Endothelial cell of umbilical vein (primary cell): ENCODE measurements at regions not wholly inside any gene's neighbourhood (a gene's known extent, or its start where the extent isn't known, plus 50 kb on each side); places are given as distances from the start of the nearest gene placed in this dataset.

Experiments used
- BruUV-seq: library from RNA; stranded (reverse); fragments of 400-500 nt; replicated peaks from 2 replicates; lab custom pipeline; 2021; lab: Mats Ljungman, UMichigan
- CTCF ChIA-PET: fragments of 300-600, 350-600 bp; sonication (Branson Sonifier 250); formaldehyde crosslinking; loops from one replicate; lab custom pipeline; 2021; ENCODE audit warnings: antibody characterized with exemption, inconsistent platforms; lab: Charles Lee
- POLR2A ChIA-PET: fragments of 300-600, 350-600 bp; sonication (Branson Sonifier 250); formaldehyde crosslinking; loops from one replicate; lab custom pipeline; 2021; ENCODE audit warnings: antibody characterized with exemption, inconsistent platforms; lab: Charles Lee
- DNase-seq: peaks from one replicate; pipeline ENCODE4 v3.0.0-alpha.2; 2011; ENCODE audit warnings: low read depth, low spot score
- FAIRE-seq: peaks from 2 replicates; lab custom pipeline; 2011; peaks lifted over from hg19 to GRCh38; lab: Jason Lieb, UNC
- H2AFZ ChIP-seq: 2 replicates; pipeline ENCODE4 v1.6.0; 2012; ENCODE audit warnings: low read depth, low read length, control low read depth, inconsistent platforms
- H3K27ac ChIP-seq: 2 replicates; pipeline ENCODE4 v1.5.1; 2011; ENCODE audit warnings: low read depth, mild to moderate bottlenecking, control low read depth, low read length, moderate library complexity; ENCODE audit not compliant: insufficient read depth
- H3K27me3 ChIP-seq, 2 experiments: 2 replicates each; pipeline versions ENCODE4 v1.6.0 to v1.6.1; 2011; ENCODE audit warnings: low read length in 2 of 2, mixed read lengths in 1 of 2; ENCODE audit not compliant: control insufficient read depth in 2 of 2, insufficient read depth in 2 of 2
- H3K36me3 ChIP-seq, 2 experiments: 2 replicates in 1 of 2; 3 replicates in 1 of 2; pipeline ENCODE4 v1.5.1; 2011; ENCODE audit warnings: low read length in 2 of 2, mild to moderate bottlenecking in 1 of 2, moderate library complexity in 1 of 2; ENCODE audit not compliant: control insufficient read depth in 2 of 2, insufficient read depth in 2 of 2; ENCODE audit errors: extremely low read depth in 1 of 2
- H3K4me1 ChIP-seq: 3 replicates; pipeline ENCODE4 v1.5.1; 2011; ENCODE audit warnings: mild to moderate bottlenecking, low read length; ENCODE audit not compliant: control insufficient read depth, insufficient read depth; ENCODE audit errors: extremely low read depth
- H3K4me2 ChIP-seq: 2 replicates; pipeline ENCODE4 v1.6.1; 2011; ENCODE audit warnings: low read length, control low read depth, mixed read lengths; ENCODE audit not compliant: insufficient read depth
- H3K4me3 ChIP-seq, 3 experiments: fragments of 200-600 bp in 1 of 3; sonication (generic), shearing (Covaris generic) in 1 of 3; replicated peaks in 1 of 3; 2 replicates each; pipeline ENCODE4 v1.5.1; 2011 to 2016; ENCODE audit warnings: control low read depth in 3 of 3, low read length in 3 of 3, mild to moderate bottlenecking in 2 of 3, inconsistent platforms in 1 of 3, low read depth in 1 of 3, moderate library complexity in 1 of 3; ENCODE audit not compliant: insufficient read depth in 1 of 3
- H3K79me2 ChIP-seq: 2 replicates; pipeline ENCODE4 v1.6.0; 2012; ENCODE audit warnings: low read length, inconsistent platforms; ENCODE audit not compliant: control insufficient read depth, insufficient read depth
- H3K9ac ChIP-seq: replicated peaks from 2 replicates; pipeline ENCODE3; 2011; ENCODE audit warnings: low read length, control low read depth; ENCODE audit not compliant: insufficient read depth; ENCODE audit errors: extremely low read depth
- H3K9me1 ChIP-seq: replicated peaks from 3 replicates; pipeline ENCODE4 v1.6.0; 2011; ENCODE audit warnings: mild to moderate bottlenecking, low read length; ENCODE audit not compliant: control insufficient read depth, insufficient read depth; ENCODE audit errors: extremely low read depth
- H3K9me3 ChIP-seq: replicated peaks from 2 replicates; pipeline ENCODE4 v1.5.1; 2012; ENCODE audit warnings: low read length, inconsistent platforms; ENCODE audit not compliant: control insufficient read depth, insufficient read depth
- H4K20me1 ChIP-seq: replicated peaks from 2 replicates; pipeline ENCODE3; 2011; ENCODE audit warnings: mild to moderate bottlenecking, low read length; ENCODE audit not compliant: control insufficient read depth, insufficient read depth; ENCODE audit errors: extremely low read depth
- CTCF ChIP-seq, 2 donors: IDR thresholded peaks; 1 replicate in 1 of 2; 2 replicates in 1 of 2; pipeline ENCODE4 v1.5.1; 2011; ENCODE audit warnings: low read length in 2 of 2, mild to moderate bottlenecking in 2 of 2, moderate library complexity in 2 of 2, control low read depth in 1 of 2, inconsistent platforms in 1 of 2, low read depth in 1 of 2; ENCODE audit not compliant: insufficient read depth in 1 of 2; ENCODE audit errors: extremely low read depth in 1 of 2
- EZH2 ChIP-seq: IDR thresholded peaks from 2 replicates; pipeline ENCODE4 v1.6.1; 2012; ENCODE audit warnings: borderline replicate concordance, low read depth, mild to moderate bottlenecking, moderate library complexity, low read length, inconsistent platforms; ENCODE audit not compliant: severe bottlenecking
- FOS ChIP-seq: IDR thresholded peaks from 2 replicates; pipeline ENCODE4 v1.6.1; 2011; ENCODE audit warnings: mild to moderate bottlenecking, low read length, moderate library complexity, borderline replicate concordance; ENCODE audit not compliant: insufficient read depth
- GATA2 ChIP-seq: IDR thresholded peaks from 2 replicates; pipeline ENCODE4 v1.7.0; 2011; ENCODE audit warnings: low read depth, mild to moderate bottlenecking, moderate library complexity, mixed read lengths, low read length; ENCODE audit not compliant: insufficient read length, insufficient read depth
- JUN ChIP-seq: IDR thresholded peaks from 2 replicates; pipeline ENCODE4 v1.6.1; 2011; ENCODE audit warnings: borderline replicate concordance, low read depth; ENCODE audit not compliant: insufficient read length, insufficient read depth
- MAX ChIP-seq: IDR thresholded peaks from 2 replicates; pipeline ENCODE4 v1.6.1; 2011; ENCODE audit not compliant: insufficient read depth, insufficient read length
- MYC ChIP-seq: IDR thresholded peaks from one replicate; pipeline ENCODE4 v1.6.1; 2011; ENCODE audit warnings: mild to moderate bottlenecking, low read depth, low read length
- POLR2A ChIP-seq: IDR thresholded peaks from 2 replicates; pipeline ENCODE4 v1.6.1; 2012; ENCODE audit warnings: low read depth, mild to moderate bottlenecking, control low read depth, low read length
- POLR2AphosphoS5 ChIP-seq: IDR thresholded peaks from 2 replicates; pipeline ENCODE4 v1.6.1; 2012; ENCODE audit warnings: low read depth, mild to moderate bottlenecking, control low read depth, low read length, moderate library complexity; ENCODE audit not compliant: insufficient read depth
- dilution Hi-C: fragments of 300-500 bp; cut with MboI; formaldehyde crosslinking; loops from one replicate; pipeline ENCODE4 v1.15.0; 2019; ENCODE audit warnings: low sequenced_read_pairs; ENCODE audit not compliant: extremely low pct_ligation_motif_present
- intact Hi-C: fragments of 100-400 bp; cut with micrococcal nuclease; formaldehyde crosslinking; loops from one replicate; pipeline ENCODE4 v1.10.0; 2022

- intact Hi-C loops, result no loop called here
- H3K9ac ChIP-seq, result no peak overlapping the region
- no peaks in the 10 kb centered on the region for H3K4me1 ChIP-seq
- BruUV-seq, result no TSS peak
- H3K27ac ChIP-seq, result no peak overlapping the region
- no peaks in the 10 kb centered on the region for H3K36me3 ChIP-seq
- dilution Hi-C loops, result no loop called here
- no peaks in the 10 kb centered on the region for H3K79me2 ChIP-seq
- ChIA-PET CTCF (interaction anchor here (0.6 kb wide), 1 partner anchor 14 kb away, joined by 4 read pairs; no protein-coding TSS in a partner anchor), POLR2A (no interaction called here)
- no peaks in the 10 kb centered on the region for H3K9me3 ChIP-seq
- H2AFZ ChIP-seq, result no peak overlapping the region
- no peaks in the 10 kb centered on the region for H3K9me1 ChIP-seq
- no peak overlapping the region for H3K4me3 ChIP-seq
- no peak for TF ChIP-seq CTCF (IDR thresholded peaks at IDR 0.05; ENCODE audit: extremely low read depth in 1 of 2, insufficient read depth in 1 of 2, low read depth in 1 of 2, low read length in 2 of 2)
- TF ChIP-seq MAX, result no peak
- TF ChIP-seq EZH2, result no peak
- no peak for TF ChIP-seq JUN
- TF ChIP-seq POLR2A, result no peak
- TF ChIP-seq GATA2, result no peak
- no peak for TF ChIP-seq MYC
- TF ChIP-seq FOS, result no peak
- TF ChIP-seq POLR2AphosphoS5, result no peak
- H4K20me1 ChIP-seq, result no peaks in the 10 kb centered on the region
- no peak overlapping the region for H3K4me2 ChIP-seq
- peaks cover 2 to 4% of the 10 kb centered on the region in 2 experiments for H3K27me3 ChIP-seq
- DNase-seq (no peak), FAIRE-seq (no peak)
Observed at GRCh38 chr6:33901822-33902456, 98.1 kb upstream of the MLN start.
